ENCODE measurements at regions not wholly inside any gene's neighbourhood (a gene's known extent, or its start where the extent isn't known, plus 50 kb on each side); places are given as distances from the start of the nearest gene placed in this dataset.
"Not testable (repeated sequence)": the region's sequence is repeated elsewhere in the genome, so short reads cannot be mapped to it uniquely, and the experiment has no call there.

GRCh38 chr15:81887188-81887587 lies 158.6 kb downstream of the MEX3B start:
- H3K27ac Mint-ChIP-seq; H3K36me3 Mint-ChIP-seq; H3K9me3 Mint-ChIP-seq; CTCF ChIA-PET; H3K27me3 ChIP-seq (ENCODE audit: control insufficient read depth in 2 of 2, insufficient read depth in 2 of 2, low read length in 2 of 2); H3K4me3 ChIP-seq (ENCODE audit: low read length); H3K4me1 ChIP-seq (ENCODE audit: control insufficient read depth in 2 of 2, insufficient read depth in 2 of 2, low read length in 2 of 2); H3K9me3 ChIP-seq (ENCODE audit: control insufficient read depth in 2 of 3, low read length in 3 of 3); ATAC-seq; DNase-seq; POLR2A ChIA-PET; H3K4me1 Mint-ChIP-seq; intact Hi-C loops (cut with micrococcal nuclease); H3K36me3 ChIP-seq (ENCODE audit: control insufficient read depth in 2 of 3, insufficient read depth in 3 of 3, low read length in 3 of 3); H3K4me3 Mint-ChIP-seq; H3K27ac ChIP-seq (ENCODE audit: low read depth, low read length): not testable (repeated sequence)
- H3K27me3 Mint-ChIP-seq = peaks cover 0 to 17% (median 6%) of the 10 kb centered on the region in 5 donors

GRCh38 chr15:81886591-81886990 lies 159.2 kb downstream of the MEX3B start:
- H3K27ac Mint-ChIP-seq = no peak overlapping the region
- H3K36me3 ChIP-seq (ENCODE audit: control insufficient read depth in 2 of 3, insufficient read depth in 3 of 3, low read length in 3 of 3) = no peaks in the 10 kb centered on the region
- H3K27me3 Mint-ChIP-seq = peaks cover 3 to 17% (median 12%) of the 10 kb centered on the region in 5 donors
- H3K36me3 Mint-ChIP-seq = no peaks in the 10 kb centered on the region
- ChIA-PET CTCF (no interaction called here), POLR2A (no interaction called here)
- no peaks in the 10 kb centered on the region for H3K9me3 ChIP-seq (ENCODE audit: control insufficient read depth in 2 of 3, low read length in 3 of 3)
- intact Hi-C loops (cut with micrococcal nuclease) = no loop called here
- no peak overlapping the region for H3K4me3 ChIP-seq (ENCODE audit: low read length)
- H3K4me3 Mint-ChIP-seq = no peak overlapping the region
- H3K4me1 ChIP-seq (ENCODE audit: control insufficient read depth in 2 of 2, insufficient read depth in 2 of 2, low read length in 2 of 2) = no peaks in the 10 kb centered on the region
- H3K27me3 ChIP-seq (ENCODE audit: control insufficient read depth in 2 of 2, insufficient read depth in 2 of 2, low read length in 2 of 2) = no peaks in the 10 kb centered on the region
- H3K27ac ChIP-seq (ENCODE audit: low read depth, low read length) = no peak overlapping the region
- DNase-seq (no peak), ATAC-seq (no peak)
- peaks cover 0 to 4% (median 0%) of the 10 kb centered on the region in 11 donors for H3K9me3 Mint-ChIP-seq
- H3K4me1 Mint-ChIP-seq = no peaks in the 10 kb centered on the region

- H3K36me3 ChIP-seq (ENCODE audit: control insufficient read depth in 2 of 3, insufficient read depth in 3 of 3, low read length in 3 of 3) = no peaks in the 10 kb centered on the region
- H3K4me1 Mint-ChIP-seq = no peaks in the 10 kb centered on the region
- peaks cover 5 to 19% (median 14%) of the 10 kb centered on the region in 5 donors for H3K27me3 Mint-ChIP-seq
- intact Hi-C loops (cut with micrococcal nuclease) = no loop called here
- H3K9me3 Mint-ChIP-seq = peaks cover 0 to 4% (median 0%) of the 10 kb centered on the region in 11 donors
- H3K27me3 ChIP-seq (ENCODE audit: control insufficient read depth in 2 of 2, insufficient read depth in 2 of 2, low read length in 2 of 2) = no peaks in the 10 kb centered on the region
- H3K9me3 ChIP-seq (ENCODE audit: control insufficient read depth in 2 of 3, low read length in 3 of 3) = no peaks in the 10 kb centered on the region
- no peak overlapping the region for H3K27ac ChIP-seq (ENCODE audit: low read depth, low read length)
- ChIA-PET CTCF (interaction anchor here (0.7 kb wide), 1 partner anchor 24 kb away, joined by 3 read pairs; no protein-coding TSS in a partner anchor), POLR2A (no interaction called here)
- DNase-seq (no peak), ATAC-seq (no peak)
- H3K27ac Mint-ChIP-seq = no peak overlapping the region
- H3K4me3 ChIP-seq (ENCODE audit: low read length) = no peak overlapping the region
- no peaks in the 10 kb centered on the region for H3K4me1 ChIP-seq (ENCODE audit: control insufficient read depth in 2 of 2, insufficient read depth in 2 of 2, low read length in 2 of 2)
- H3K4me3 Mint-ChIP-seq = no peak overlapping the region
- H3K36me3 Mint-ChIP-seq = no peaks in the 10 kb centered on the region
These were observed 159.7 kb downstream of the MEX3B start for GRCh38 chr15:81886080-81886479.

- Mint-ChIP-seq H3K36me3 (no peaks in the 10 kb centered on the region), H3K27ac (no peak overlapping the region), H3K4me1 (no peaks in the 10 kb centered on the region), H3K9me3 (peaks cover 0 to 4% (median 0%) of the 10 kb centered on the region in 11 donors), H3K27me3 (peaks cover 5 to 25% (median 17%) of the 10 kb centered on the region in 5 donors), H3K4me3 (no peak overlapping the region)
- no peaks in the 10 kb centered on the region for H3K27me3 ChIP-seq (ENCODE audit: control insufficient read depth in 2 of 2, insufficient read depth in 2 of 2, low read length in 2 of 2)
- no peaks in the 10 kb centered on the region for H3K36me3 ChIP-seq (ENCODE audit: control insufficient read depth in 2 of 3, insufficient read depth in 3 of 3, low read length in 3 of 3)
- H3K27ac ChIP-seq (ENCODE audit: low read depth, low read length) = no peak overlapping the region
- ChIA-PET POLR2A (no interaction called here), CTCF (interaction anchor here (0.7 kb wide), 1 partner anchor 25 kb away, joined by 3 read pairs; no protein-coding TSS in a partner anchor)
- ATAC-seq (no peak), DNase-seq (no peak)
- no peaks in the 10 kb centered on the region for H3K4me1 ChIP-seq (ENCODE audit: control insufficient read depth in 2 of 2, insufficient read depth in 2 of 2, low read length in 2 of 2)
- H3K9me3 ChIP-seq (ENCODE audit: control insufficient read depth in 2 of 3, low read length in 3 of 3) = no peaks in the 10 kb centered on the region
- intact Hi-C loops (cut with micrococcal nuclease) = no loop called here
- H3K4me3 ChIP-seq (ENCODE audit: low read length) = no peak overlapping the region
These were observed 160.7 kb downstream of the MEX3B start for GRCh38 chr15:81885135-81885534.

- Mint-ChIP-seq H3K4me1 (no peaks in the 10 kb centered on the region), H3K36me3 (no peaks in the 10 kb centered on the region), H3K4me3 (no peak overlapping the region), H3K27me3 (peaks cover 5 to 30% (median 20%) of the 10 kb centered on the region in 5 donors), H3K9me3 (peaks cover 0 to 4% (median 0%) of the 10 kb centered on the region in 11 donors), H3K27ac (no peak overlapping the region)
- intact Hi-C loops (cut with micrococcal nuclease) = no loop called here
- DNase-seq (no peak), ATAC-seq (no peak)
- H3K27ac ChIP-seq (ENCODE audit: low read depth, low read length) = no peak overlapping the region
- H3K9me3 ChIP-seq (ENCODE audit: control insufficient read depth in 2 of 3, low read length in 3 of 3) = no peaks in the 10 kb centered on the region
- ChIA-PET CTCF (no interaction called here), POLR2A (no interaction called here)
- H3K27me3 ChIP-seq (ENCODE audit: control insufficient read depth in 2 of 2, insufficient read depth in 2 of 2, low read length in 2 of 2) = no peaks in the 10 kb centered on the region
- no peak overlapping the region for H3K4me3 ChIP-seq (ENCODE audit: low read length)
- no peaks in the 10 kb centered on the region for H3K4me1 ChIP-seq (ENCODE audit: control insufficient read depth in 2 of 2, insufficient read depth in 2 of 2, low read length in 2 of 2)
- H3K36me3 ChIP-seq (ENCODE audit: control insufficient read depth in 2 of 3, insufficient read depth in 3 of 3, low read length in 3 of 3) = no peaks in the 10 kb centered on the region
These were observed 163.3 kb downstream of the MEX3B start for GRCh38 chr15:81882504-81882903.

GRCh38 chr15:81880833-81881232 lies 165.0 kb downstream of the MEX3B start:
- peaks cover 5 to 20% (median 16%) of the 10 kb centered on the region in 5 donors for H3K27me3 Mint-ChIP-seq
- H3K4me3 Mint-ChIP-seq = no peak overlapping the region
- CTCF ChIA-PET = no interaction called here
- no peaks in the 10 kb centered on the region for H3K36me3 ChIP-seq (ENCODE audit: control insufficient read depth in 2 of 3, insufficient read depth in 3 of 3, low read length in 3 of 3)
- H3K36me3 Mint-ChIP-seq = no peaks in the 10 kb centered on the region
- no peak overlapping the region for H3K4me3 ChIP-seq (ENCODE audit: low read length)
- H3K27ac ChIP-seq (ENCODE audit: low read depth, low read length) = no peak overlapping the region
- DNase-seq (no peak), ATAC-seq (no peak)
- intact Hi-C loops (cut with micrococcal nuclease) = no loop called here
- peaks cover 0 to 7% (median 0%) of the 10 kb centered on the region in 11 donors for H3K9me3 Mint-ChIP-seq
- no peak overlapping the region for H3K27ac Mint-ChIP-seq
- no peaks in the 10 kb centered on the region for H3K4me1 ChIP-seq (ENCODE audit: control insufficient read depth in 2 of 2, insufficient read depth in 2 of 2, low read length in 2 of 2)
- no peaks in the 10 kb centered on the region for H3K27me3 ChIP-seq (ENCODE audit: control insufficient read depth in 2 of 2, insufficient read depth in 2 of 2, low read length in 2 of 2)
- no peaks in the 10 kb centered on the region for H3K4me1 Mint-ChIP-seq
- POLR2A ChIA-PET = no interaction called here
- no peaks in the 10 kb centered on the region for H3K9me3 ChIP-seq (ENCODE audit: control insufficient read depth in 2 of 3, low read length in 3 of 3)

GRCh38 chr15:81880314-81880713 lies 165.5 kb downstream of the MEX3B start:
- no peak for DNase-seq
- ChIA-PET POLR2A (no interaction called here), CTCF (no interaction called here)
- Mint-ChIP-seq H3K27me3 (peaks cover 5 to 20% (median 16%) of the 10 kb centered on the region in 5 donors), H3K9me3 (peaks cover 0 to 7% (median 0%) of the 10 kb centered on the region in 11 donors), H3K4me1 (no peaks in the 10 kb centered on the region), H3K4me3 (no peak overlapping the region), H3K36me3 (no peaks in the 10 kb centered on the region), H3K27ac (no peak overlapping the region)
- Histone ChIP-seq H3K4me1 (ENCODE audit: control insufficient read depth in 2 of 2, insufficient read depth in 2 of 2, low read length in 2 of 2) (no peaks in the 10 kb centered on the region), H3K36me3 (ENCODE audit: control insufficient read depth in 2 of 3, insufficient read depth in 3 of 3, low read length in 3 of 3) (no peaks in the 10 kb centered on the region), H3K27me3 (ENCODE audit: control insufficient read depth in 2 of 2, insufficient read depth in 2 of 2, low read length in 2 of 2) (no peaks in the 10 kb centered on the region), H3K27ac (ENCODE audit: low read depth, low read length) (no peak overlapping the region), H3K9me3 (ENCODE audit: control insufficient read depth in 2 of 3, low read length in 3 of 3) (no peaks in the 10 kb centered on the region), H3K4me3 (ENCODE audit: low read length) (no peak overlapping the region)
- intact Hi-C loops (cut with micrococcal nuclease) = no loop called here
- no peak for ATAC-seq

Measured in naive thymus-derived CD4-positive, alpha-beta T cell (primary cell).